C4-2B (cell line): ENCODE measurements at regions not wholly inside any gene's neighbourhood (a gene's known extent, or its start where the extent isn't known, plus 50 kb on each side); places are given as distances from the start of the nearest gene placed in this dataset.

Experiments
- ZFX ChIP-seq: fragments of 450-650 bp; IDR thresholded peaks from 2 replicates; pipeline ENCODE4 v1.6.1; 2017
- TF ChIP-seq, protein P1 (sequence below): fragments of 450-650 bp; conservative IDR thresholded peaks from 2 replicates; pipeline ENCODE4 v1.5.1; 2017; ENCODE audit warnings: mild to moderate bottlenecking

GRCh38 chr6:55117267-55117666 lies 57.0 kb upstream of the HCRTR2 start:
- TF ChIP-seq ZFX = no peak
- TF ChIP-seq, protein P1, sequence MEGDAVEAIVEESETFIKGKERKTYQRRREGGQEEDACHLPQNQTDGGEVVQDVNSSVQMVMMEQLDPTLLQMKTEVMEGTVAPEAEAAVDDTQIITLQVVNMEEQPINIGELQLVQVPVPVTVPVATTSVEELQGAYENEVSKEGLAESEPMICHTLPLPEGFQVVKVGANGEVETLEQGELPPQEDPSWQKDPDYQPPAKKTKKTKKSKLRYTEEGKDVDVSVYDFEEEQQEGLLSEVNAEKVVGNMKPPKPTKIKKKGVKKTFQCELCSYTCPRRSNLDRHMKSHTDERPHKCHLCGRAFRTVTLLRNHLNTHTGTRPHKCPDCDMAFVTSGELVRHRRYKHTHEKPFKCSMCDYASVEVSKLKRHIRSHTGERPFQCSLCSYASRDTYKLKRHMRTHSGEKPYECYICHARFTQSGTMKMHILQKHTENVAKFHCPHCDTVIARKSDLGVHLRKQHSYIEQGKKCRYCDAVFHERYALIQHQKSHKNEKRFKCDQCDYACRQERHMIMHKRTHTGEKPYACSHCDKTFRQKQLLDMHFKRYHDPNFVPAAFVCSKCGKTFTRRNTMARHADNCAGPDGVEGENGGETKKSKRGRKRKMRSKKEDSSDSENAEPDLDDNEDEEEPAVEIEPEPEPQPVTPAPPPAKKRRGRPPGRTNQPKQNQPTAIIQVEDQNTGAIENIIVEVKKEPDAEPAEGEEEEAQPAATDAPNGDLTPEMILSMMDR = no peak
